Natural killer cell (primary cell): ENCODE measurements at regions not wholly inside any gene's neighbourhood (a gene's known extent, or its start where the extent isn't known, plus 50 kb on each side); places are given as distances from the start of the nearest gene placed in this dataset.

ENCODE experiments used
- ATAC-seq, 3 donors: fragments of 150-1000 bp in 2 of 3; fragments of 200-7000 bp in 1 of 3; cut with Tn5 transposase; 1 replicate in 1 of 3; 2 replicates in 2 of 3; pipeline ENCODE4 v1.10.0; 2021; ENCODE audit warnings: mild to moderate bottlenecking in 2 of 3, moderate library complexity in 2 of 3
- DNase-seq, 2 donors: peaks; one replicate each; pipeline versions ENCODE4 v3.0.0 to v3.0.0-alpha.2; 2013 to 2021; ENCODE audit warnings: mixed read lengths in 1 of 2
- H3K27ac ChIP-seq: one replicate; pipeline ENCODE4 v1.5.1; 2013; ENCODE audit warnings: mild to moderate bottlenecking, low read length
- H3K27me3 ChIP-seq: one replicate; pipeline ENCODE4 v1.6.1; 2013; ENCODE audit warnings: low read length; ENCODE audit not compliant: control insufficient read depth, insufficient read depth
- H3K36me3 ChIP-seq: one replicate; pipeline ENCODE4 v1.6.1; 2013; ENCODE audit warnings: low read length; ENCODE audit not compliant: control insufficient read depth, insufficient read depth
- H3K4me1 ChIP-seq: one replicate; pipeline ENCODE4 v1.6.1; 2013; ENCODE audit warnings: low read length; ENCODE audit not compliant: control insufficient read depth, insufficient read depth
- H3K4me3 ChIP-seq: one replicate; pipeline ENCODE4 v1.5.1; 2013; ENCODE audit warnings: low read length
- H3K9me3 ChIP-seq: one replicate; pipeline ENCODE4 v1.6.1; 2013; ENCODE audit warnings: low read length; ENCODE audit not compliant: control insufficient read depth, insufficient read depth
- H3K27ac Mint-ChIP-seq, 2 donors: one replicate each; pipeline ENCODE4 v1.8.0; 2022; ENCODE audit warnings: mild to moderate bottlenecking in 2 of 2, mixed read lengths in 2 of 2, moderate library complexity in 1 of 2
- H3K27me3 Mint-ChIP-seq, 2 donors: one replicate each; pipeline ENCODE4 v1.8.0; 2022; ENCODE audit warnings: low read depth in 2 of 2, mixed read lengths in 2 of 2
- H3K36me3 Mint-ChIP-seq: one replicate; pipeline ENCODE4 v1.8.0; 2022; ENCODE audit warnings: mixed read lengths
- H3K4me1 Mint-ChIP-seq, 2 donors: one replicate each; pipeline ENCODE4 v1.8.0; 2022; ENCODE audit warnings: mixed read lengths in 2 of 2
- H3K4me3 Mint-ChIP-seq: one replicate; pipeline ENCODE4 v1.8.0; 2022; ENCODE audit warnings: mild to moderate bottlenecking, moderate library complexity, mixed read lengths
- H3K9me3 Mint-ChIP-seq, 2 donors: one replicate each; pipeline ENCODE4 v1.8.0; 2022; ENCODE audit warnings: mixed read lengths in 2 of 2
- WGBS: methylation state at CpG from one replicate; pipeline ENCODE4 v1.1.7; 2013; ENCODE audit warnings: missing lambda C conversion rate; ENCODE audit not compliant: insufficient coverage; 5-methylcytosine and 5-hydroxymethylcytosine counted together
- intact Hi-C: fragments of 100-400 bp; cut with micrococcal nuclease; formaldehyde crosslinking; loops from one replicate; pipeline ENCODE4 v1.14.2; 2022
- TF ChIP-seq, protein P1 (sequence below): fragments of 200-600 bp; IDR thresholded peaks from one replicate; pipeline ENCODE4 v1.8.0; 2022; ENCODE audit warnings: antibody characterized with exemption

GRCh38 chr6:23457321-23457720 is 668.7 kb upstream of the NRSN1 start:
- peaks cover 11 to 12% of the 10 kb centered on the region in 2 donors for H3K9me3 Mint-ChIP-seq
- H3K4me1 ChIP-seq = no peaks in the 10 kb centered on the region
- no peak overlapping the region for H3K4me3 ChIP-seq
- H3K27ac ChIP-seq = no peak overlapping the region
- intact Hi-C loops = no loop called here
- no peak for ATAC-seq
- no peak overlapping the region for H3K27ac Mint-ChIP-seq
- no peak overlapping the region for H3K4me3 Mint-ChIP-seq
- TF ChIP-seq, protein P1, sequence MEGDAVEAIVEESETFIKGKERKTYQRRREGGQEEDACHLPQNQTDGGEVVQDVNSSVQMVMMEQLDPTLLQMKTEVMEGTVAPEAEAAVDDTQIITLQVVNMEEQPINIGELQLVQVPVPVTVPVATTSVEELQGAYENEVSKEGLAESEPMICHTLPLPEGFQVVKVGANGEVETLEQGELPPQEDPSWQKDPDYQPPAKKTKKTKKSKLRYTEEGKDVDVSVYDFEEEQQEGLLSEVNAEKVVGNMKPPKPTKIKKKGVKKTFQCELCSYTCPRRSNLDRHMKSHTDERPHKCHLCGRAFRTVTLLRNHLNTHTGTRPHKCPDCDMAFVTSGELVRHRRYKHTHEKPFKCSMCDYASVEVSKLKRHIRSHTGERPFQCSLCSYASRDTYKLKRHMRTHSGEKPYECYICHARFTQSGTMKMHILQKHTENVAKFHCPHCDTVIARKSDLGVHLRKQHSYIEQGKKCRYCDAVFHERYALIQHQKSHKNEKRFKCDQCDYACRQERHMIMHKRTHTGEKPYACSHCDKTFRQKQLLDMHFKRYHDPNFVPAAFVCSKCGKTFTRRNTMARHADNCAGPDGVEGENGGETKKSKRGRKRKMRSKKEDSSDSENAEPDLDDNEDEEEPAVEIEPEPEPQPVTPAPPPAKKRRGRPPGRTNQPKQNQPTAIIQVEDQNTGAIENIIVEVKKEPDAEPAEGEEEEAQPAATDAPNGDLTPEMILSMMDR = no peak
- H3K36me3 ChIP-seq = no peaks in the 10 kb centered on the region
- H3K27me3 Mint-ChIP-seq = no peaks in the 10 kb centered on the region
- no peaks in the 10 kb centered on the region for H3K4me1 Mint-ChIP-seq
- no peaks in the 10 kb centered on the region for H3K9me3 ChIP-seq
- no peak for DNase-seq
- WGBS = 100% methylated on average over 1 of the region's 2 CpGs
- H3K27me3 ChIP-seq = no peaks in the 10 kb centered on the region
- no peaks in the 10 kb centered on the region for H3K36me3 Mint-ChIP-seq

GRCh38 chr6:23465912-23466311 is 660.1 kb upstream of the NRSN1 start:
- peaks cover 6 to 9% of the 10 kb centered on the region in 2 donors for H3K9me3 Mint-ChIP-seq

DNA sequence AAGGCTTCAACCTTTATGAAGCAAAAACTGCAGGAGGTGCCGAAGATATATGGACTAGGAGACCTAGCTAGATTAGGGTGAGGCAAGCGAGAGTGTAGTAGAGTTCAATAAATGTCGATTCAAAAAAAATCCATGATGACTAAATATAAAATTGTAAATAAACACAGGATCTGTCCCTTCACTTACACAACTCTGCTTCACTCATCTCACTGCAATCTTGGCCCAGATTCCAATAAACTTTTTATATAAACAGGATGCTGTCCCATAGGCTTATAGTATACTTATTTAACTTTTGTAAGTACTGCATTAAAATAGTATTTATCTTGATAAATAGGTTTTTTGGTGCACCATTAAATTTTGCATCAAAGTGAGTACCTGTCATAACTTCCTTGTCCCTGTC is 648.4 kb upstream of the NRSN1 start:
- Mint-ChIP-seq H3K4me1 (no peaks in the 10 kb centered on the region), H3K4me3 (no peak overlapping the region), H3K27ac (no peak overlapping the region), H3K36me3 (peaks cover 14% of the 10 kb centered on the region), H3K27me3 (no peaks in the 10 kb centered on the region), H3K9me3 (peaks cover 6 to 14% of the 10 kb centered on the region in 2 donors)
- intact Hi-C loops = no loop called here
- no peak for ATAC-seq
- H3K9me3 ChIP-seq = no peaks in the 10 kb centered on the region
- no peaks in the 10 kb centered on the region for H3K4me1 ChIP-seq
- H3K27me3 ChIP-seq = no peaks in the 10 kb centered on the region
- no peak for DNase-seq
- no peak overlapping the region for H3K4me3 ChIP-seq
- no peak overlapping the region for H3K27ac ChIP-seq
- WGBS = 89% methylated on average over 1 of the region's 3 CpGs
- TF ChIP-seq, protein P1 = no peak
- no peaks in the 10 kb centered on the region for H3K36me3 ChIP-seq

More at GRCh38 chr6:23465912-23466311, 660.1 kb upstream of the NRSN1 start:
- H3K27me3 Mint-ChIP-seq = no peaks in the 10 kb centered on the region
- intact Hi-C loops = no loop called here
- Histone ChIP-seq H3K4me1 (no peaks in the 10 kb centered on the region), H3K36me3 (no peaks in the 10 kb centered on the region), H3K4me3 (no peak overlapping the region), H3K27ac (no peak overlapping the region), H3K9me3 (no peaks in the 10 kb centered on the region), H3K27me3 (no peaks in the 10 kb centered on the region)
- ATAC-seq = no peak
- DNase-seq = no peak
- WGBS = 70% methylated on average over 1 of the region's 1 CpG
- TF ChIP-seq, protein P1 = no peak
- H3K4me3 Mint-ChIP-seq = no peak overlapping the region
- H3K36me3 Mint-ChIP-seq = peaks cover 6% of the 10 kb centered on the region
- no peaks in the 10 kb centered on the region for H3K4me1 Mint-ChIP-seq
- H3K27ac Mint-ChIP-seq = no peak overlapping the region

GRCh38 chr6:23478312-23478711 is 647.7 kb upstream of the NRSN1 start:
- Histone ChIP-seq H3K4me3 (no peak overlapping the region), H3K27ac (no peak overlapping the region), H3K27me3 (no peaks in the 10 kb centered on the region), H3K36me3 (no peaks in the 10 kb centered on the region), H3K4me1 (no peaks in the 10 kb centered on the region), H3K9me3 (no peaks in the 10 kb centered on the region)
- TF ChIP-seq, protein P1 = no peak
- 100% methylated on average over 1 of the region's 2 CpGs for WGBS
- no peak overlapping the region for H3K4me3 Mint-ChIP-seq
- peaks cover 8% of the 10 kb centered on the region for H3K36me3 Mint-ChIP-seq
- DNase-seq (no peak), ATAC-seq (no peak)
- no peaks in the 10 kb centered on the region for H3K27me3 Mint-ChIP-seq
- peaks cover 6 to 15% of the 10 kb centered on the region in 2 donors for H3K9me3 Mint-ChIP-seq
- no peaks in the 10 kb centered on the region for H3K4me1 Mint-ChIP-seq
- intact Hi-C loops = no loop called here
- no peak overlapping the region for H3K27ac Mint-ChIP-seq
